Right forelimb (tissue), 1 donor: ENCODE measurements at regions not wholly inside any gene's neighbourhood (a gene's known extent, or its start where the extent isn't known, plus 50 kb on each side); places are given as distances from the start of the nearest gene placed in this dataset.

ENCODE experiments used
- DNase-seq: peaks from one replicate; pipeline ENCODE4 v3.0.0-alpha.2; 2018

GRCh38 chr2:52821631-52822030 lies 946.0 kb upstream of the CHAC2 start:
- DNase-seq, result no peak

- DNase-seq, result no peak
Measured at GRCh38 chr2:52818958-52819357, 948.6 kb upstream of the CHAC2 start.

GRCh38 chr2:52810460-52810859 lies 957.1 kb upstream of the CHAC2 start:
- no peak for DNase-seq

- no peak for DNase-seq
Measured at GRCh38 chr2:52805901-52806410, 961.6 kb upstream of the CHAC2 start.

- peak; percentile 46 for DNase-seq
Measured at GRCh38 chr2:52794581-52794980, 973.0 kb upstream of the CHAC2 start.

GRCh38 chr2:52779446-52779845 lies 988.2 kb upstream of the CHAC2 start:
- DNase-seq, result no peak

GRCh38 chr2:52776571-52776970 lies 991.0 kb upstream of the CHAC2 start:
- no peak for DNase-seq

- no peak for DNase-seq
Measured at GRCh38 chr2:52775674-52776073, 991.9 kb upstream of the CHAC2 start.

GRCh38 chr2:52765735-52766134 lies 1001.9 kb upstream of the CHAC2 start:
- DNase-seq, result no peak

- DNase-seq, result no peak
Measured at GRCh38 chr2:52749764-52750163, 1017.8 kb upstream of the CHAC2 start.

GRCh38 chr2:52745144-52745543 lies 1022.5 kb upstream of the CHAC2 start:
- DNase-seq, result no peak

- no peak for DNase-seq
Measured at GRCh38 chr2:52732849-52733395, 1034.7 kb upstream of the CHAC2 start.

- no peak for DNase-seq
Measured at GRCh38 chr2:52724585-52724984, 1043.0 kb upstream of the CHAC2 start.

GRCh38 chr2:52717836-52718235 lies 1049.8 kb upstream of the CHAC2 start:
- no peak for DNase-seq

- DNase-seq, result no peak
Measured at GRCh38 chr2:52710810-52711618, 1056.6 kb upstream of the CHAC2 start.

- DNase-seq, result no peak
Measured at GRCh38 chr2:52704251-52704650, 1063.4 kb upstream of the CHAC2 start.

GRCh38 chr2:52703004-52703403 lies 1064.6 kb upstream of the CHAC2 start:
- no peak for DNase-seq

- no peak for DNase-seq
Measured at GRCh38 chr2:52698408-52698807, 1069.2 kb upstream of the CHAC2 start.

- DNase-seq, result no peak
Measured at GRCh38 chr2:52697690-52698089, 1069.9 kb upstream of the CHAC2 start.

- DNase-seq, result no peak
Measured at GRCh38 chr2:52695731-52696130, 1071.9 kb upstream of the CHAC2 start.

GRCh38 chr2:52686935-52687334 lies 1080.7 kb upstream of the CHAC2 start:
- no peak for DNase-seq

- no peak for DNase-seq
Measured at GRCh38 chr2:52676056-52676455, 1091.5 kb upstream of the CHAC2 start.

GRCh38 chr2:52668724-52669123 lies 1098.9 kb upstream of the CHAC2 start:
- no peak for DNase-seq

GRCh38 chr2:52659546-52659945 lies 1108.1 kb upstream of the CHAC2 start:
- DNase-seq, result no peak

GRCh38 chr2:52658598-52658997 lies 1109.0 kb upstream of the CHAC2 start:
- DNase-seq, result no peak
